PC-9 (cell line): ENCODE measurements at regions not wholly inside any gene's neighbourhood (a gene's known extent, or its start where the extent isn't known, plus 50 kb on each side); places are given as distances from the start of the nearest gene placed in this dataset.

Experiments
- BruUV-seq: library from RNA; stranded (reverse); fragments of 400-500 nt; replicated peaks from 2 replicates; lab custom pipeline; 2021; lab: Mats Ljungman, UMichigan
- CTCF ChIA-PET: fragments of 300-600 bp; sonication (Branson Sonifier 250); formaldehyde crosslinking; loops from one replicate; lab custom pipeline; 2022; ENCODE audit warnings: antibody characterized with exemption; lab: Charles Lee
- POLR2A ChIA-PET: fragments of 300-600 bp; sonication (Branson Sonifier 250); formaldehyde crosslinking; loops from one replicate; lab custom pipeline; 2022; ENCODE audit warnings: antibody characterized with exemption; ENCODE audit not compliant: unreplicated experiment; lab: Charles Lee
- DNase-seq, 2 experiments: peaks; one replicate each; pipeline versions ENCODE4 v3.0.0 to v3.0.0-alpha.2; 2015 to 2022; ENCODE audit warnings: mixed read lengths in 1 of 2
- H2AFZ ChIP-seq: fragments of 200-600 bp; sonication (generic); 2 replicates; pipeline ENCODE4 v1.8.1; 2017; ENCODE audit warnings: antibody characterized with exemption
- H3F3A ChIP-seq: fragments of 200-600 bp; sonication (generic); 2 replicates; pipeline ENCODE4 v1.8.1; 2017; ENCODE audit warnings: antibody characterized with exemption, mild to moderate bottlenecking, low read depth; ENCODE audit not compliant: insufficient read depth
- H3K27ac ChIP-seq: fragments of 200-600 bp; sonication (generic); 2 replicates; pipeline ENCODE4 v1.6.1; 2016; ENCODE audit warnings: mixed run types
- H3K27me3 ChIP-seq: fragments of 200-600 bp; sonication (generic); 2 replicates; pipeline ENCODE4 v1.6.1; 2016; ENCODE audit warnings: low read depth, mixed run types; ENCODE audit not compliant: insufficient read depth
- H3K36me3 ChIP-seq: fragments of 200-600 bp; sonication (generic); 2 replicates; pipeline ENCODE4 v1.6.1; 2016; ENCODE audit warnings: low read depth, mixed run types
- H3K4me1 ChIP-seq: fragments of 200-600 bp; sonication (generic); replicated peaks from 2 replicates; pipeline ENCODE4 v1.6.1; 2016; ENCODE audit warnings: mixed run types; ENCODE audit not compliant: insufficient read depth
- H3K4me2 ChIP-seq: fragments of 200-600 bp; sonication (generic); 2 replicates; pipeline ENCODE4 v1.6.1; 2017; ENCODE audit warnings: mixed run types
- H3K4me3 ChIP-seq: fragments of 200-600 bp; sonication (generic); 2 replicates; pipeline ENCODE4 v1.6.1; 2016; ENCODE audit warnings: mixed run types
- H3K79me2 ChIP-seq: fragments of 200-600 bp; sonication (generic); 2 replicates; pipeline ENCODE4 v1.6.1; 2017; ENCODE audit warnings: low read depth, mixed run types
- H3K9me2 ChIP-seq: fragments of 200-600 bp; sonication (generic); 2 replicates; pipeline ENCODE4 v1.8.1; 2017; ENCODE audit warnings: mild to moderate bottlenecking; ENCODE audit not compliant: insufficient read depth
- H3K9me3 ChIP-seq: fragments of 200-600 bp; sonication (generic); 2 replicates; pipeline ENCODE4 v1.8.1; 2016; ENCODE audit warnings: low read depth; ENCODE audit not compliant: insufficient read depth
- H4K20me1 ChIP-seq: fragments of 200-600 bp; sonication (generic); 2 replicates; pipeline ENCODE4 v1.8.1; 2017; ENCODE audit not compliant: insufficient read depth
- EZH2 ChIP-seq: fragments of 200-600 bp; sonication (generic); IDR thresholded peaks from 2 replicates; pipeline ENCODE4 v1.8.0; 2017; ENCODE audit warnings: antibody characterized with exemption, low read depth
- intact Hi-C: fragments of 100-400 bp; cut with micrococcal nuclease; formaldehyde crosslinking; loops from one replicate; pipeline ENCODE4 v1.10.0; 2022; ENCODE audit not compliant: unreplicated experiment
- TF ChIP-seq, protein P1 (sequence below): fragments of 200-600 bp; sonication (generic); conservative IDR thresholded peaks from 2 replicates; pipeline ENCODE4 v1.6.1; 2017; ENCODE audit warnings: mixed run types, antibody characterized with exemption, mild to moderate bottlenecking, moderate library complexity

DNA sequence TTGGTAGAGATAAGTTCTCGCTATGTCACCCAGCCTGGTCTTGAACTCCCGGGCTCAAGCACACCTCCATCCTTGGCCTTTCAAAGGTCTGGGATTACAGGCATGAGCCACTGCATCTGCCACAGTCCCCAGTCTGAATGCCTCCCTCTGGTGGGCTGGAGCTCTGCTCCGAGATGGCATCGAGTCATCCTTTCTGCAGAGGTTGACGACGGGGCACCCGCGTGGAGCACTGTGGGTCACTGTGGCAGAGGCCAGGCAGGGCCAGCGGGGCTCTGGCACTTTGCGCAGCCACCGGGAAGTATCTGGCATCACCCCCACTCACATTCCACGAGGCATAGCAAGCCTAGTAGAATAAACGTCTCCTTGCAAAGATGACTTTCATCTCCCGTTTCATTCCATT, 163.3 kb upstream of the DIO3 start:
- H3K4me2 ChIP-seq = no peak overlapping the region

DNA sequence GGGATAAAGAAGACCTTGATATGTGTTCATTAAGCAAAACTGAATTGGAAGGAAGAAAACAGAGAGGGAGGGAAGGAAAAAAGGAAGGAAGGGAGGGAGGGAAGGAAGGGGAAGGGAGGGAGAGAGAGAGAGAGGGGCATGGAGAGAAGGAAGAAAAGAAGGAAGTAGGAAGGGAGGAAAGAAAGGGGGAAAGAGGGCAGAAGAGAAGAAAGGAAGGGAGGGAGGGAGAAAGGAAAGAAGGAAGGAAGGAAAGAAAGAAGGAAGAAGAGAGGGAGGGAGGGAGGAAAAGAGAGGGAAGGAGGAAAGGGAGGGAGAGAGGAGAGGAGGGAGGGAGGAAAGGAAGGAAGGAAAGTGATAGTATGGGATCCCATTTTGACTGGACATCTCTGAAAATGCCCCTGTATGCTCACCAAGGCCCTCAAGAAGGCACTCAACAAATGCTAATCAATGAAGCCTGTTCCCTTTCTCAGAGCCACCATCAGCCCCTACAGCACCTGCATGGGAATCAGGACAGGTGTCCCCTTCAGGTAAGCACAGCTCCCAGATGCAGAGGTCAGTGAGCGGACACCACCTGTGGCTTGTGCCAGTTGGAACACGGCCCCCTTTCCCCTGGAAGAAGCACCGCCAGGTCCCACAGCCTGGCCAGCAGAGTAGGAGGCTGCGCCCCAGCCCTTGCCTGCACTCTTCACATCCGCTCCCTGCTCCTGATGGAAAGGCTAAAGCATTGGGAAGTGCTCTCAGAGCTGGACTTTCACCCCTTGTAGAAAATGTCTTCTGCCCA, 161.4 kb upstream of the DIO3 start:
- Histone ChIP-seq H3K9me2 (no peaks in the 10 kb centered on the region; the same call in 1 of the 2 replicates), H3K27me3 (no peaks in the 10 kb centered on the region), H3K4me2 (no peak overlapping the region), H3K4me3 (no peak overlapping the region), H3F3A (peaks cover 5% of the 10 kb centered on the region), H2AFZ (no peak overlapping the region), H3K4me1 (peaks cover 12% of the 10 kb centered on the region), H3K79me2 (no peaks in the 10 kb centered on the region), H3K9me3 (no peaks in the 10 kb centered on the region), H3K27ac (no peak overlapping the region), H3K36me3 (no peaks in the 10 kb centered on the region), H4K20me1 (no peaks in the 10 kb centered on the region)
- ChIA-PET POLR2A (no interaction called here), CTCF (no interaction called here)
- TF ChIP-seq, protein P1, sequence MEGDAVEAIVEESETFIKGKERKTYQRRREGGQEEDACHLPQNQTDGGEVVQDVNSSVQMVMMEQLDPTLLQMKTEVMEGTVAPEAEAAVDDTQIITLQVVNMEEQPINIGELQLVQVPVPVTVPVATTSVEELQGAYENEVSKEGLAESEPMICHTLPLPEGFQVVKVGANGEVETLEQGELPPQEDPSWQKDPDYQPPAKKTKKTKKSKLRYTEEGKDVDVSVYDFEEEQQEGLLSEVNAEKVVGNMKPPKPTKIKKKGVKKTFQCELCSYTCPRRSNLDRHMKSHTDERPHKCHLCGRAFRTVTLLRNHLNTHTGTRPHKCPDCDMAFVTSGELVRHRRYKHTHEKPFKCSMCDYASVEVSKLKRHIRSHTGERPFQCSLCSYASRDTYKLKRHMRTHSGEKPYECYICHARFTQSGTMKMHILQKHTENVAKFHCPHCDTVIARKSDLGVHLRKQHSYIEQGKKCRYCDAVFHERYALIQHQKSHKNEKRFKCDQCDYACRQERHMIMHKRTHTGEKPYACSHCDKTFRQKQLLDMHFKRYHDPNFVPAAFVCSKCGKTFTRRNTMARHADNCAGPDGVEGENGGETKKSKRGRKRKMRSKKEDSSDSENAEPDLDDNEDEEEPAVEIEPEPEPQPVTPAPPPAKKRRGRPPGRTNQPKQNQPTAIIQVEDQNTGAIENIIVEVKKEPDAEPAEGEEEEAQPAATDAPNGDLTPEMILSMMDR = no peak
- TF ChIP-seq EZH2 = no peak
- intact Hi-C loops = no loop called here
- no peak for DNase-seq
- BruUV-seq = no TSS peak

More for the DNA sequence above, 163.3 kb upstream of the DIO3 start:
- Histone ChIP-seq H3K9me3 (no peaks in the 10 kb centered on the region), H4K20me1 (no peaks in the 10 kb centered on the region), H3K79me2 (no peaks in the 10 kb centered on the region), H3K9me2 (no peaks in the 10 kb centered on the region; the same call in 1 of the 2 replicates), H3F3A (no peaks in the 10 kb centered on the region), H3K36me3 (no peaks in the 10 kb centered on the region), H3K4me3 (no peak overlapping the region), H3K27me3 (no peaks in the 10 kb centered on the region), H2AFZ (no peak overlapping the region), H3K4me1 (peaks cover 9% of the 10 kb centered on the region; the same call in 1 of the 2 replicates), H3K27ac (no peak overlapping the region)
- POLR2A ChIA-PET = no interaction called here
- TF ChIP-seq, protein P1 = no peak
- TF ChIP-seq EZH2 = no peak
- no TSS peak for BruUV-seq
- intact Hi-C loops = no loop called here
- CTCF ChIA-PET = interaction anchor here (0.6 kb wide), 1 partner anchor 1103 kb away, joined by 4 read pairs; no protein-coding TSS in a partner anchor
- DNase-seq = no peak

DNA sequence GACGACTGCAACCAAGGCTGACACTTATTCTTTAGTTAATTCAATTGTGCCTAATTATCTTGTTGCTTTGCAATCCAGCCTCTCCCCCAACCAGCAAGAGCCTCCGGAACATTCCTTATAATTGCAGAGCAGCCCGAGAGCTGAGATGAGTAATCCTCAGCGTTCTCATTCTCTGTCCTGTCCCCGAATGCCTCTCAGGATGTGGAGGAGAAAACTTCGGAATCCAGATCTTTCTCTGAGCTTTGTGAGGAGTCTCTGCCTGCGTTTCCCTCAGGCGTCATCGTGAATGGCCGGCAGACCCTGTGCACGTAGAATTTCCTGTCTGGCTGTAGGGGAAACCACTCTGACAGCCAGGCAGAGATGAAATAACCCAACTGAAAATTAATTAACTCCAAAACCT, 160.5 kb upstream of the DIO3 start:
- H4K20me1 ChIP-seq = no peaks in the 10 kb centered on the region
- peaks cover 21% of the 10 kb centered on the region for H3K4me1 ChIP-seq
- no peaks in the 10 kb centered on the region for H3K36me3 ChIP-seq
- BruUV-seq = no TSS peak
- TF ChIP-seq, protein P1 = no peak
- TF ChIP-seq EZH2 = no peak
- no peak overlapping the region for H3K4me2 ChIP-seq
- no peaks in the 10 kb centered on the region for H3K27me3 ChIP-seq
- no peak overlapping the region for H2AFZ ChIP-seq
- peaks cover 14% of the 10 kb centered on the region for H3F3A ChIP-seq
- DNase-seq = no peak
- H3K79me2 ChIP-seq = no peaks in the 10 kb centered on the region
- H3K9me2 ChIP-seq = no peaks in the 10 kb centered on the region; the same call in 1 of the 2 replicates
- H3K9me3 ChIP-seq = no peaks in the 10 kb centered on the region
- H3K4me3 ChIP-seq = no peak overlapping the region
- H3K27ac ChIP-seq = no peak overlapping the region
- POLR2A ChIA-PET = no interaction called here
- intact Hi-C loops = no loop called here
- CTCF ChIA-PET = no interaction called here
